ENCODE measurements at regions not wholly inside any gene's neighbourhood (a gene's known extent, or its start where the extent isn't known, plus 50 kb on each side); places are given as distances from the start of the nearest gene placed in this dataset.

- TF ChIP-seq RAD21 (conservative IDR thresholded peaks at IDR 0.05): no peak
- no peak for TF ChIP-seq EP300 (conservative IDR thresholded peaks at IDR 0.05; ENCODE audit: poor library complexity, severe bottlenecking)
- TF ChIP-seq CTCF (IDR thresholded peaks at IDR 0.05; ENCODE audit: poor library complexity, severe bottlenecking): no peak
- no peak for TF ChIP-seq REST (IDR thresholded peaks at IDR 0.05; ENCODE audit: borderline replicate concordance)
Measured at GRCh38 chr1:110800079-110800478, 72.9 kb upstream of the CD53 start.
